Subcutaneous abdominal adipose tissue (tissue), 5 donors: ENCODE measurements at regions not wholly inside any gene's neighbourhood (a gene's known extent, or its start where the extent isn't known, plus 50 kb on each side); places are given as distances from the start of the nearest gene placed in this dataset.
"Not testable (repeated sequence)": the region's sequence is repeated elsewhere in the genome, so short reads cannot be mapped to it uniquely, and the experiment has no call there.

Experiments used
- H3K27ac ChIP-seq: one replicate; pipeline ENCODE4 v1.7.0; 2013; ENCODE audit warnings: low read depth, mild to moderate bottlenecking, inconsistent platforms, low read length, moderate library complexity
- H3K27me3 ChIP-seq, 5 donors: one replicate each; pipeline ENCODE4 v1.7.0; 2013; ENCODE audit warnings: low read length in 5 of 5, inconsistent platforms in 1 of 5; ENCODE audit not compliant: control insufficient read depth in 5 of 5, insufficient read depth in 4 of 5
- H3K36me3 ChIP-seq, 5 donors: one replicate each; pipeline ENCODE4 v1.7.0; 2013; ENCODE audit warnings: low read length in 5 of 5; ENCODE audit not compliant: control insufficient read depth in 5 of 5, insufficient read depth in 5 of 5
- H3K4me1 ChIP-seq, 5 donors: one replicate each; pipeline ENCODE4 v1.7.0; 2013; ENCODE audit warnings: low read length in 5 of 5, mild to moderate bottlenecking in 3 of 5, moderate library complexity in 1 of 5; ENCODE audit not compliant: control insufficient read depth in 5 of 5, insufficient read depth in 5 of 5
- H3K4me3 ChIP-seq, 5 donors: one replicate each; pipeline ENCODE4 v1.7.0; 2013; ENCODE audit warnings: low read length in 5 of 5, low read depth in 1 of 5
- H3K9ac ChIP-seq, 5 donors: one replicate each; pipeline ENCODE4 v1.7.0; 2013; ENCODE audit warnings: low read length in 5 of 5, mild to moderate bottlenecking in 4 of 5, moderate library complexity in 3 of 5
- H3K9me3 ChIP-seq, 5 donors: one replicate each; pipeline ENCODE4 v1.7.0; 2013; ENCODE audit warnings: low read length in 5 of 5; ENCODE audit not compliant: control insufficient read depth in 5 of 5
- donor health status: healthy.
- donor health status: healthy.
- donor health status: healthy.
- donor health status: healthy.
- donor health status: healthy.

- H3K9me3 ChIP-seq, H3K4me3 ChIP-seq, H3K27me3 ChIP-seq, H3K27ac ChIP-seq, H3K4me1 ChIP-seq, H3K36me3 ChIP-seq, H3K9ac ChIP-seq: not testable (repeated sequence)
Measured at GRCh38 chr9:104323967-104324694, 179.9 kb upstream of the OR13F1 start.

GRCh38 chr9:104326912-104327311 is 177.2 kb upstream of the OR13F1 start:
- H3K36me3 ChIP-seq = no peaks in the 10 kb centered on the region
- no peak overlapping the region for H3K9ac ChIP-seq
- H3K4me3 ChIP-seq = no peak overlapping the region
- H3K9me3 ChIP-seq = no peaks in the 10 kb centered on the region
- H3K27ac ChIP-seq = no peak overlapping the region
- peaks cover 0 to 5% (median 0%) of the 10 kb centered on the region in 5 donors for H3K4me1 ChIP-seq
- no peaks in the 10 kb centered on the region for H3K27me3 ChIP-seq

DNA sequence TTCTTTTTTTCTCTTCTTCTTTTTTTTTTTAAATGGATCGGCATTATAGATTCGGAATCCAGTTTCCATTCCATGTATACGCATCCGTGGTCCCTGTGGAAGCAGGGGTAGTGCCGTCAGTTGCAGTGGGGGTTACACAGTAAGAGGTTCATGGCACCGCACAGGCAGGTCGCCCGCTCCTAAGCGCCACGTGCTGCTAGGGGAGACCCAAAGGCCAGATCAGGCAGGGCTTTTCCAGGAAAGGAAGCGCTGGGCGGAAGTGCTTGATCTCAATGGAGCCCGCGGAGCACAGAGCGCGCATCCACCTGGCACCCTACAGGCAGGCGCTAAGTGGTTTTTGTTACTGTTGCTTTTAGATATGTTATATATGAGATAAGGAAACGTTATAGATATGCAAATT is 174.8 kb upstream of the OR13F1 start:
- Histone ChIP-seq H3K9ac (no peak overlapping the region), H3K27ac (no peak overlapping the region), H3K36me3 (no peaks in the 10 kb centered on the region), H3K9me3 (peaks cover 0 to 1% (median 0%) of the 10 kb centered on the region in 5 donors), H3K4me3 (no peak overlapping the region), H3K27me3 (no peaks in the 10 kb centered on the region), H3K4me1 (no peaks in the 10 kb centered on the region)

GRCh38 chr9:104330841-104331240 is 173.2 kb upstream of the OR13F1 start:
- Histone ChIP-seq H3K27me3 (no peaks in the 10 kb centered on the region), H3K27ac (no peak overlapping the region), H3K36me3 (no peaks in the 10 kb centered on the region), H3K4me1 (no peaks in the 10 kb centered on the region), H3K9me3 (peaks cover 0 to 5% (median 0%) of the 10 kb centered on the region in 5 donors), H3K4me3 (no peak overlapping the region), H3K9ac (no peak overlapping the region)

GRCh38 chr9:104334549-104334948 is 169.5 kb upstream of the OR13F1 start:
- H3K4me3 ChIP-seq = no peak overlapping the region
- H3K27ac ChIP-seq = no peak overlapping the region
- H3K27me3 ChIP-seq = no peaks in the 10 kb centered on the region
- no peaks in the 10 kb centered on the region for H3K36me3 ChIP-seq
- H3K9me3 ChIP-seq = peaks cover 0 to 5% (median 0%) of the 10 kb centered on the region in 5 donors
- H3K4me1 ChIP-seq = no peaks in the 10 kb centered on the region
- H3K9ac ChIP-seq = no peak overlapping the region

DNA sequence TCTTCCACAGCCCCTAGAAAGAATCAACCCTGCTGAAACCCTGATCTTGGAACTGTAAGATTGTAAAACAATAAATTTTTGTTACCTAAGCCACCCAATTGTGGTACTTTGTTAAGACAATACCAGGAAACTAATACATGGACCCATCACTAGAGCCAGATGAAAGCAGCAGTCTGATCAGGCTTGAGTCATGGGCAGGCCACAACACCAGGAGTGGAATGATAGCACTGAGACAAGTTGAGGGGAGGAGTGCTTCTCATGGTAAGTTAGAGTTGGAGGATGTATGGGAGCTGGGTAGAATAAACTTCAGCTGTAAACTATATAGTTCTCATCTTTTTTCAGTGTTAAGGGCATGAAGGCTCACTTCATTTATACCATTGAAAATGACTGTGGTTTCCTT is 164.4 kb upstream of the OR13F1 start:
- Histone ChIP-seq H3K4me1 (no peaks in the 10 kb centered on the region), H3K36me3 (no peaks in the 10 kb centered on the region), H3K4me3 (no peak overlapping the region), H3K9ac (no peak overlapping the region), H3K27ac (no peak overlapping the region), H3K9me3 (no peaks in the 10 kb centered on the region), H3K27me3 (no peaks in the 10 kb centered on the region)

GRCh38 chr9:104342552-104342951 is 161.5 kb upstream of the OR13F1 start:
- H3K4me3 ChIP-seq = no peak overlapping the region
- H3K27ac ChIP-seq = no peak overlapping the region
- H3K27me3 ChIP-seq = no peaks in the 10 kb centered on the region
- H3K36me3 ChIP-seq = no peaks in the 10 kb centered on the region
- no peak overlapping the region for H3K9ac ChIP-seq
- H3K9me3 ChIP-seq = no peaks in the 10 kb centered on the region
- H3K4me1 ChIP-seq = no peaks in the 10 kb centered on the region

GRCh38 chr9:104345061-104345460 is 159.0 kb upstream of the OR13F1 start:
- H3K36me3 ChIP-seq = no peaks in the 10 kb centered on the region
- no peaks in the 10 kb centered on the region for H3K27me3 ChIP-seq
- H3K9me3 ChIP-seq = no peaks in the 10 kb centered on the region
- H3K27ac ChIP-seq = no peak overlapping the region
- H3K4me3 ChIP-seq = no peak overlapping the region
- no peak overlapping the region for H3K9ac ChIP-seq
- H3K4me1 ChIP-seq = no peaks in the 10 kb centered on the region

DNA sequence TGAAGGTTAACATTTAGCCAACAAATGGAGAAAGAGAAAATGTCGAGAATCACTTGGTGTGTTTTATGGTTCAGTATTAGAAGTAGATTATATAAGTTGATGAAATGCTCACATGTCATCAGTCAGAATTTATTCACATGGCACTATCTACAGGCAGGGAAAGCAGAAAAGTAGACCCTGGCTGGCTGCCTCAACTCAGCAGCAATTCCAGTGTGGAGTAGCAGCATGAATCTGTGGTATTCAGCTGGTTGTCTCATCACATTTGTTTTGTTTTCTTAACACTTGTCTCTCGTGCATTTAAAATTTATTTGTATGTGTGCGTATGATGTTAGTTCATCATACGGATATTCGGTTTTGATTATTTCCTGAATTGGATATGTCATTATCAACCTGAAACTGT is 153.5 kb upstream of the OR13F1 start:
- H3K27ac ChIP-seq = no peak overlapping the region
- H3K9me3 ChIP-seq = no peaks in the 10 kb centered on the region
- H3K4me3 ChIP-seq = no peak overlapping the region
- no peaks in the 10 kb centered on the region for H3K36me3 ChIP-seq
- H3K9ac ChIP-seq = no peak overlapping the region
- no peaks in the 10 kb centered on the region for H3K4me1 ChIP-seq
- H3K27me3 ChIP-seq = no peaks in the 10 kb centered on the region

- H3K36me3 ChIP-seq = no peaks in the 10 kb centered on the region
- no peaks in the 10 kb centered on the region for H3K4me1 ChIP-seq
- H3K9me3 ChIP-seq = no peaks in the 10 kb centered on the region
- H3K27ac ChIP-seq = no peak overlapping the region
- H3K27me3 ChIP-seq = no peaks in the 10 kb centered on the region
- no peak overlapping the region for H3K4me3 ChIP-seq
- H3K9ac ChIP-seq = no peak overlapping the region
Measured at GRCh38 chr9:104351726-104352125, 152.3 kb upstream of the OR13F1 start.
